ENCODE measurements at regions not wholly inside any gene's neighbourhood (a gene's known extent, or its start where the extent isn't known, plus 50 kb on each side); places are given as distances from the start of the nearest gene placed in this dataset.

- no peak for DNase-seq (ENCODE audit: low read depth in 4 of 6, low spot score in 6 of 6)
- Histone ChIP-seq H3K27me3 (ENCODE audit: control insufficient read depth, insufficient read depth, low read length) (no peaks in the 10 kb centered on the region), H3K4me1 (ENCODE audit: control insufficient read depth, insufficient read depth, low read length) (peaks cover 28% of the 10 kb centered on the region), H3K4me3 (ENCODE audit: low read depth, low read length) (no peak overlapping the region), H3K36me3 (ENCODE audit: control insufficient read depth, insufficient read depth, low read length) (no peaks in the 10 kb centered on the region), H3K9me3 (ENCODE audit: control insufficient read depth, insufficient read depth, low read length) (no peaks in the 10 kb centered on the region), H3K27ac (ENCODE audit: low read depth, low read length) (no peak overlapping the region)
- WGBS (ENCODE audit: insufficient coverage) = 88% methylated on average over 2 of the region's 4 CpGs
These were observed 261.3 kb downstream of the FOXO1 start for GRCh38 chr13:40404967-40405716.

GRCh38 chr13:40406405-40407120 is 259.9 kb downstream of the FOXO1 start:
- no peak overlapping the region for H3K27ac ChIP-seq (ENCODE audit: low read depth, low read length)
- 95% methylated on average over 6 of the region's 6 CpGs for WGBS (ENCODE audit: insufficient coverage)
- H3K36me3 ChIP-seq (ENCODE audit: control insufficient read depth, insufficient read depth, low read length) = no peaks in the 10 kb centered on the region
- DNase-seq (ENCODE audit: low read depth in 4 of 6, low spot score in 6 of 6) = no peak
- H3K9me3 ChIP-seq (ENCODE audit: control insufficient read depth, insufficient read depth, low read length) = no peaks in the 10 kb centered on the region
- no peak overlapping the region for H3K4me3 ChIP-seq (ENCODE audit: low read depth, low read length)
- H3K4me1 ChIP-seq (ENCODE audit: control insufficient read depth, insufficient read depth, low read length) = peaks cover 27% of the 10 kb centered on the region
- H3K27me3 ChIP-seq (ENCODE audit: control insufficient read depth, insufficient read depth, low read length) = no peaks in the 10 kb centered on the region

- no peaks in the 10 kb centered on the region for H3K27me3 ChIP-seq (ENCODE audit: control insufficient read depth, insufficient read depth, low read length)
- no peak overlapping the region for H3K27ac ChIP-seq (ENCODE audit: low read depth, low read length)
- no CpG with 5 or more reads among the region's 3 CpGs for WGBS (ENCODE audit: insufficient coverage)
- H3K36me3 ChIP-seq (ENCODE audit: control insufficient read depth, insufficient read depth, low read length) = no peaks in the 10 kb centered on the region
- H3K9me3 ChIP-seq (ENCODE audit: control insufficient read depth, insufficient read depth, low read length) = no peaks in the 10 kb centered on the region
- no peak for DNase-seq (ENCODE audit: low read depth in 4 of 6, low spot score in 6 of 6)
- H3K4me1 ChIP-seq (ENCODE audit: control insufficient read depth, insufficient read depth, low read length) = peaks cover 17% of the 10 kb centered on the region
- no peak overlapping the region for H3K4me3 ChIP-seq (ENCODE audit: low read depth, low read length)
These were observed 258.9 kb downstream of the FOXO1 start for GRCh38 chr13:40407567-40407966.

- no peaks in the 10 kb centered on the region for H3K36me3 ChIP-seq (ENCODE audit: control insufficient read depth, insufficient read depth, low read length)
- no peak overlapping the region for H3K27ac ChIP-seq (ENCODE audit: low read depth, low read length)
- DNase-seq (ENCODE audit: low read depth in 4 of 6, low spot score in 6 of 6) = no peak
- no peaks in the 10 kb centered on the region for H3K27me3 ChIP-seq (ENCODE audit: control insufficient read depth, insufficient read depth, low read length)
- WGBS (ENCODE audit: insufficient coverage) = 77% methylated on average over 3 of the region's 5 CpGs
- peaks cover 9% of the 10 kb centered on the region for H3K4me1 ChIP-seq (ENCODE audit: control insufficient read depth, insufficient read depth, low read length)
- H3K9me3 ChIP-seq (ENCODE audit: control insufficient read depth, insufficient read depth, low read length) = no peaks in the 10 kb centered on the region
- H3K4me3 ChIP-seq (ENCODE audit: low read depth, low read length) = no peak overlapping the region
These were observed 257.8 kb downstream of the FOXO1 start for GRCh38 chr13:40408602-40409001.

GRCh38 chr13:40409278-40409677 is 257.2 kb downstream of the FOXO1 start:
- 100% methylated on average over 1 of the region's 2 CpGs for WGBS (ENCODE audit: insufficient coverage)
- no peaks in the 10 kb centered on the region for H3K27me3 ChIP-seq (ENCODE audit: control insufficient read depth, insufficient read depth, low read length)
- no peaks in the 10 kb centered on the region for H3K9me3 ChIP-seq (ENCODE audit: control insufficient read depth, insufficient read depth, low read length)
- no peaks in the 10 kb centered on the region for H3K36me3 ChIP-seq (ENCODE audit: control insufficient read depth, insufficient read depth, low read length)
- H3K4me3 ChIP-seq (ENCODE audit: low read depth, low read length) = no peak overlapping the region
- H3K4me1 ChIP-seq (ENCODE audit: control insufficient read depth, insufficient read depth, low read length) = peaks cover 6% of the 10 kb centered on the region
- no peak for DNase-seq (ENCODE audit: low read depth in 4 of 6, low spot score in 6 of 6)
- H3K27ac ChIP-seq (ENCODE audit: low read depth, low read length) = peak overlapping the region; percentile 17

GRCh38 chr13:40410315-40410714 is 256.1 kb downstream of the FOXO1 start:
- DNase-seq (ENCODE audit: low read depth in 4 of 6, low spot score in 6 of 6) = no peak
- Histone ChIP-seq H3K27me3 (ENCODE audit: control insufficient read depth, insufficient read depth, low read length) (no peaks in the 10 kb centered on the region), H3K4me3 (ENCODE audit: low read depth, low read length) (no peak overlapping the region), H3K36me3 (ENCODE audit: control insufficient read depth, insufficient read depth, low read length) (no peaks in the 10 kb centered on the region), H3K4me1 (ENCODE audit: control insufficient read depth, insufficient read depth, low read length) (peaks cover 4% of the 10 kb centered on the region), H3K27ac (ENCODE audit: low read depth, low read length) (peak overlapping the region; percentile 61), H3K9me3 (ENCODE audit: control insufficient read depth, insufficient read depth, low read length) (no peaks in the 10 kb centered on the region)
- WGBS (ENCODE audit: insufficient coverage) = 78% methylated on average over 1 of the region's 1 CpG

GRCh38 chr13:40420160-40420740 is 246.2 kb downstream of the FOXO1 start:
- Histone ChIP-seq H3K9me3 (ENCODE audit: control insufficient read depth, insufficient read depth, low read length) (no peaks in the 10 kb centered on the region), H3K4me3 (ENCODE audit: low read depth, low read length) (no peak overlapping the region), H3K4me1 (ENCODE audit: control insufficient read depth, insufficient read depth, low read length) (no peaks in the 10 kb centered on the region), H3K36me3 (ENCODE audit: control insufficient read depth, insufficient read depth, low read length) (no peaks in the 10 kb centered on the region), H3K27ac (ENCODE audit: low read depth, low read length) (no peak overlapping the region), H3K27me3 (ENCODE audit: control insufficient read depth, insufficient read depth, low read length) (no peaks in the 10 kb centered on the region)
- no peak for DNase-seq (ENCODE audit: low read depth in 4 of 6, low spot score in 6 of 6)
- 60% methylated on average over 1 of the region's 6 CpGs for WGBS (ENCODE audit: insufficient coverage)

GRCh38 chr13:40422588-40423235 is 243.7 kb downstream of the FOXO1 start:
- 100% methylated on average over 1 of the region's 4 CpGs for WGBS (ENCODE audit: insufficient coverage)
- Histone ChIP-seq H3K27ac (ENCODE audit: low read depth, low read length) (no peak overlapping the region), H3K4me1 (ENCODE audit: control insufficient read depth, insufficient read depth, low read length) (peaks cover 3% of the 10 kb centered on the region), H3K9me3 (ENCODE audit: control insufficient read depth, insufficient read depth, low read length) (no peaks in the 10 kb centered on the region), H3K27me3 (ENCODE audit: control insufficient read depth, insufficient read depth, low read length) (no peaks in the 10 kb centered on the region), H3K4me3 (ENCODE audit: low read depth, low read length) (no peak overlapping the region), H3K36me3 (ENCODE audit: control insufficient read depth, insufficient read depth, low read length) (no peaks in the 10 kb centered on the region)
- DNase-seq (ENCODE audit: low read depth in 4 of 6, low spot score in 6 of 6) = no peak

- H3K27ac ChIP-seq (ENCODE audit: low read depth, low read length) = no peak overlapping the region
- WGBS (ENCODE audit: insufficient coverage) = 100% methylated on average over 1 of the region's 1 CpG
- H3K36me3 ChIP-seq (ENCODE audit: control insufficient read depth, insufficient read depth, low read length) = no peaks in the 10 kb centered on the region
- no peaks in the 10 kb centered on the region for H3K9me3 ChIP-seq (ENCODE audit: control insufficient read depth, insufficient read depth, low read length)
- H3K4me1 ChIP-seq (ENCODE audit: control insufficient read depth, insufficient read depth, low read length) = peaks cover 3% of the 10 kb centered on the region
- no peak for DNase-seq (ENCODE audit: low read depth in 4 of 6, low spot score in 6 of 6)
- H3K27me3 ChIP-seq (ENCODE audit: control insufficient read depth, insufficient read depth, low read length) = no peaks in the 10 kb centered on the region
- H3K4me3 ChIP-seq (ENCODE audit: low read depth, low read length) = no peak overlapping the region
These were observed 238.1 kb downstream of the FOXO1 start for GRCh38 chr13:40428354-40428753.
